WI38 (cell line): ENCODE measurements at regions not wholly inside any gene's neighbourhood (a gene's known extent, or its start where the extent isn't known, plus 50 kb on each side); places are given as distances from the start of the nearest gene placed in this dataset.

Experiments
- H3K4me3 ChIP-seq: 2 replicates; pipeline ENCODE4 v1.5.1; 2011; ENCODE audit warnings: low read depth, mild to moderate bottlenecking, control low read depth, low read length
- CTCF ChIP-seq: IDR thresholded peaks from 2 replicates; pipeline ENCODE4 v1.5.1; 2012; ENCODE audit warnings: low read depth, mild to moderate bottlenecking, control low read depth, low read length

- H3K4me3 ChIP-seq: no peak overlapping the region
- TF ChIP-seq CTCF: no peak
These were observed 169.0 kb downstream of the PLPP3 start for GRCh38 chr1:56410405-56410804.

- no peak for TF ChIP-seq CTCF
- H3K4me3 ChIP-seq: no peak overlapping the region
These were observed 170.2 kb downstream of the PLPP3 start for GRCh38 chr1:56409112-56409691.

GRCh38 chr1:56406821-56407220 is 172.5 kb downstream of the PLPP3 start:
- H3K4me3 ChIP-seq: no peak overlapping the region
- TF ChIP-seq CTCF: no peak

GRCh38 chr1:56404561-56405030 is 174.8 kb downstream of the PLPP3 start:
- TF ChIP-seq CTCF: no peak
- H3K4me3 ChIP-seq: no peak overlapping the region

- TF ChIP-seq CTCF: no peak
These were observed 175.3 kb downstream of the PLPP3 start for GRCh38 chr1:56404066-56404465.

GRCh38 chr1:56403321-56403720 is 176.0 kb downstream of the PLPP3 start:
- TF ChIP-seq CTCF: no peak
- no peak overlapping the region for H3K4me3 ChIP-seq

More at GRCh38 chr1:56404066-56404465, 175.3 kb downstream of the PLPP3 start:
- no peak overlapping the region for H3K4me3 ChIP-seq

GRCh38 chr1:56401191-56401590 is 178.2 kb downstream of the PLPP3 start:
- no peak overlapping the region for H3K4me3 ChIP-seq
- no peak for TF ChIP-seq CTCF
